GM04503 (cell line): ENCODE measurements at regions not wholly inside any gene's neighbourhood (a gene's known extent, or its start where the extent isn't known, plus 50 kb on each side); places are given as distances from the start of the nearest gene placed in this dataset.
"Not testable (repeated sequence)": the region's sequence is repeated elsewhere in the genome, so short reads cannot be mapped to it uniquely, and the experiment has no call there.

ENCODE experiments used
- DNase-seq: peaks from one replicate; pipeline ENCODE4 v3.0.0-alpha.2; 2012; ENCODE audit warnings: low read depth

GRCh38 chr17:13659051-13659450, 57.3 kb upstream of the HS3ST3A1 start:
- not testable (repeated sequence) for DNase-seq

DNA sequence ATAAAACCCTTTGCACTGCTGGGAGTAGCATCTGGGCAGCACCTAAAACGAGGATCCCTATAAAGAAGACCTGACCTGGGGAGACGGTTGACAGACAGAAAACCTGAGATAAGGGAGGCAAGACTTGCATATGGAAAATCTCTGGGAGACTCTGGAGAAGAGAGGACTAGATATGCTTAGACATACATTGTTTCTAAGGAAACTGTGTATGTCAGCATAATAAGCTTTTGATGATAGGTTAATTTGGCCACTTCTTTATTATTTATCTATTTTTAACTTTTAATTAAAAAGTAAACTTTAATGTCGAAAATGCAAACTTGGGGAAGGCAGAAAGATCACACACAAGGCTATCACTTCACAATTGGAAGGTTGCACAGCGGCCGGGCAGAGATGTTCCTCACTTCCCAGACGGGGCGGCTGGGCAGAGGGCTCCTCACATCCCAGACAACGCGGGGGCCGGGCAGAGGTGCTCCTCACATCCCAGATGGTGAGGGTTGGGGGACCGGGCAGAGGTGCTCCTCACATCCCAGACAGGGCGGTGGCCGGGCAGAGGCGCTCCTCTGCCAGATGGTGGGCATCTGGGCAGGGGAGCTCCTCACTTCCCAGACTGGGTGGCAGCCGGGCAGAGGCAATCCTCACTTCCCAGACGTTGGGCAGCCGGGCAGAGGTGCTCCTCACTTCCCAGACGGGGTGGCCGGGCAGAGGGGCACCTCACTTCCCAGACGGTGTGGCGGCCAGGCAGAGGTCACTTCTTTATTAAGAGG, 64.3 kb upstream of the HS3ST3A1 start:
- DNase-seq: no peak

DNA sequence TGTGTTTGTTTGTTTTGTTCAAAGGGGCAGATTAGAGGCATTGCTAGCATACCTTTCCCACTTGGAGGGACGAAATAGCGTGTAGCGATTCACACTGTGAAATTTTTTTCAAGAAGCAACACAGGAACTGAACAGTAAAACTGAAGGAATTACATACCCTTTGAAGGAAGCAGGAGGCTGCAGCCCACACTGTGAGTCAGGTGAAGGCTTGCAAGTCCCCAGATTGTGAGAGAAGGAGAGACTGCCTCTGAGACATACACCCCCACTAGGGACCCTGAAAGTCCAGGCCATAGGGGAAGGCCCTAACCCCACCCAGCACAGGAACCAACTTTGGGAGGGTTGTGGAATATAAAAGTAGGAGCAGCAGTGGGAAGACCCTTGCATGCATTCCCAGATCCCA, 69.6 kb upstream of the HS3ST3A1 start:
- DNase-seq: no peak

- DNase-seq: no peak
Measured at GRCh38 chr17:13671771-13672170, 70.0 kb upstream of the HS3ST3A1 start.

DNA sequence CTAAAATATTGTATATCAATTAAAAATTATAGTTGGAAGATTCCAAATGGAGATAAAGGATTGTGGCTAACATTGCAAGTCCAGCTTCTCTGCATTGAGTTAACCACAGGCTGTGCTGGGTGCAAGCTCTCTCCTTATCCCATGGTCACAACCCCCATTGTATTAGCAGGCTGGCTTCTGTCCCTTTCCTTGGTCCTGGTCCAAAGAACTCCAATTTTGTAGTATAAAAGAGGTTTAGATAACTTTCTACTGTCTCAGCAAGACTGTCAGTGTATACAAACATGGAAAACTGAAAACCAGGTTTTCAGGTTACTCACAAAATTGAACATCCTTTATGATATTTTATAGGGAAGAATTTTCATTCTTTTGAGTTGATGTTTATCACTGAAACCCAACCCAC, 76.6 kb upstream of the HS3ST3A1 start:
- DNase-seq: no peak

- no peak for DNase-seq
Measured at GRCh38 chr17:13678841-13679240, 77.1 kb upstream of the HS3ST3A1 start.

- no peak for DNase-seq
Measured at GRCh38 chr17:13688716-13689115, 87.0 kb upstream of the HS3ST3A1 start.

- DNase-seq: no peak
Measured at GRCh38 chr17:13690806-13691205, 89.1 kb upstream of the HS3ST3A1 start.

GRCh38 chr17:13694934-13695333, 93.2 kb upstream of the HS3ST3A1 start:
- no peak for DNase-seq

DNA sequence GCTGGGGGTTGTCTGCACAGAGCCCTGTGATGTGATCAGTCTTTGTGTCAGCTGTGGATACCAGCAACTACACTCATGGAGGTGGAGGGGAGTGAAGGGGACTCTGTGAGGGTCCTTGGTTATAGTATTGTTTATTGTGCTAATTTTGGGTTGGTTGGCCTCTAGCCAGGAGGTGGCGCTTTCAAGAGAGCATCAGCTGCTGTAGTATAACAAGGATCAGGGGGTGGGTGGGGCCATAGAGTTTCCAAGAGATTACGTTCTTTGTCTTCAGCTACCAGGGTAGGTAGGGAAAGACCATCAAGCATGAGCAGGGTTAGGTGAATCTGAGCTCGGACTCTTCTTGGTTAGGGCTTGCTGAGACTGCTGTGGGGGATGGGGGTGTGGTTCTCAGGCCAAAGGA, 97.1 kb upstream of the HS3ST3A1 start:
- DNase-seq: no peak

- no peak for DNase-seq
Measured at GRCh38 chr17:13699261-13699660, 97.5 kb upstream of the HS3ST3A1 start.

DNA sequence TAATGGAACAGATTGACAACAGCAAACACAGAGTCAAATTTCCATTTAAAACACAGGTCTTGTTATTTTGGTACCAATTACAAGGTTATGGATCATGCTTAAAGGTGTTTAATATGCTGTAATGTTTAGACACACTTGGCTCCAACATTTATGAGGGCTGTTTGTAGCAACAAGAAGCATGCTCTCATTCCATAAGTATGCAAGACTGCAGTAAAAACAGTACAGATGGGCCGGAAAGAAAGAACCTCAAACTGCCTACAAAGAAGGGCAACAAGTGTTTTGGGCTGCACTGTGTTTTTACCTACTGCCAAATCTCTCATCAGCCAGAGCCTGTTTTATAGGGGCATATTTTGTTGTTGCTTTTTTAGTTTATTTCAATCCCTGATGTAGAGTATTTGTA, 100.5 kb upstream of the HS3ST3A1 start:
- DNase-seq: peak; percentile 41

DNA sequence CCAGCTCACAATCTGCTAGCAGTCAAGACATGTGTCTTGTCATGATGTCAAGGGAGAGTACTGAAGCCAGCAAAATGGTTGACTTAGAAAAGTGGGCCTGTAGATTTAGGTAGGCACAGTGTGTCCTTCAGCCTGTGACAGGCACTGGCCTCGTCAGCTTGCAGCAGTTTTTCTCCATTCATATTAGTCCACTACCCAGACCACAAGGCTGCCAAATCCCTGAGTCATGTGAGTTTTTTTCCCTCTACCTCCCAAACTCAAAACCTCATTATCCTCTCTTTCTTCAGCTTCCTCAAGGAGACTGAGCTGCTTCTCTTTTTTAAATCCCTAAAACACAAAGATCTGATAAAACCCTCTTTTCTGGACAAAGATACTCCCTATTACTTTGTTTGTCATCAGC, 102.6 kb upstream of the HS3ST3A1 start:
- DNase-seq: peak; percentile 55

DNA sequence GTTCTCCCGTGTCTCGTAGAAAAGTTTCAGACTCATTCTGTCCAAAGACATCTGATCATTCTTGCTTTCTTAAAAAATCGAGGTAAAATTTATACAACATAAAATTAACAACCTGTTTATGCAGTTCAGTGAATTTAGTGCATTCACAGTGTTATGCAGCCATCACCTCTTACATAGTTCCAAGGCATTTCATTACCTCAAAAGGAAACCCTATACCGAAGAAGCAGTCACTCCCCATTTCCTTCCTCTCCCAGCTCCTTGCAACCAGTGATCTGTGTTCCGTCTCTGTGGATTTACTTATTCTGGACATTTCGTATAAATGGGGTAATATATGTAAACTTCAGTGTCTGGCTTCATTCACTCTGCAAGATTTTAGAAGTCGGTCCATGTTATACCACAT, 103.5 kb upstream of the HS3ST3A1 start:
- DNase-seq: no peak

- no peak for DNase-seq
Measured at GRCh38 chr17:13721705-13722104, 120.0 kb upstream of the HS3ST3A1 start.

- no peak for DNase-seq
Measured at GRCh38 chr17:13725288-13725990, 123.7 kb upstream of the HS3ST3A1 start.

- DNase-seq: peak; percentile 55
Measured at GRCh38 chr17:13727441-13728171, 125.9 kb upstream of the HS3ST3A1 start.

- no peak for DNase-seq
Measured at GRCh38 chr17:13728781-13729180, 127.1 kb upstream of the HS3ST3A1 start.

DNA sequence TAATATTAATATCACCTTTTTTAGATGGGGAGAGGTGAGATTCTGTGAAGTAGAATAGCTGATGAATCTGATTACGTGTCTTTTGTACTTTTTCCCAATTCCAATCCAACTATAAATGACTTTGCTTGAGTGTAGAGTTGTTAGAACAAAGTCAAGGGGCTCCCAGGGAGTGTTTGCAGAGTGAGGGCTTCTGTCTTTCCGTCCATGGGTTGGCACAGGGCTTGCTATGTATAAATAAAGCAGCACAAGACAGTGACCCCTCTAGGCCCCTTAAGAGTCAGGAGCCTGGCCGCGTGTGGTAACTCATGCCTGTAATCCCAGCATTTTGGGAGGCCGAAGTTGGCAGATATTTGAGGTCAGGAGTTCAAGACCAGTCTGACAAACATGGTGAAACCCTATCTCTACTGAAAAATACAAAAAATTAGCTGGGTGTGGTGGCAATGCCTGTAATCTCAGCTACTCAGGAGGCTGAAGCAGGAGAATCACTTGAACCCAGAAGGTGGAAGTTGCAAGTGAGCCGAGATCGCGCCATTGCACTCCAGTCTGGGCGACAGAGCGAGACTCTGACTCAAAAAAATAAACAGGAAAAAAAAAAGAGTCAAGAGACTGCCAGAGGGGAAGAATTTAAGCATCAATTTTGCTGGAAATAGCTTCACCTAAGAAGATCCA, 127.9 kb upstream of the HS3ST3A1 start:
- DNase-seq: no peak

DNA sequence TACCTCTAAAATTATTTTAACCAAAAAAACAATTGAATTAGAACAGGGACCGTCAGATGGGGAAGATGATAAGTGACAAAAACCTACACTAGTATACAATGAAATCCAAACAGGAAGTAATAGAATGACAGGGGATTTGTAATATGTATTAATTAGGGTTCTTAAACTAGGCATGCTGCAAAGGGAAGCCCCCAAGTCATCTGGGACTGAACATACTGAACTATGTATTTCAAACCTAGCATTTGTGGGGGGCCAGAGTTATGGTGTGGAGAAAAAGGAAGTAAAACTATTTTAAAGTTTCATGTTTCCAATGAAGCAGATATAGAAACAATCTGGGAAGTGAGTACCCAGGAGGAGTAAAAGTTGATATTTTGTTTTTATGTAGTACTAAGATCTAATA, 133.2 kb upstream of the HS3ST3A1 start:
- no peak for DNase-seq

GRCh38 chr17:13735444-13735843, 133.7 kb upstream of the HS3ST3A1 start:
- no peak for DNase-seq

DNA sequence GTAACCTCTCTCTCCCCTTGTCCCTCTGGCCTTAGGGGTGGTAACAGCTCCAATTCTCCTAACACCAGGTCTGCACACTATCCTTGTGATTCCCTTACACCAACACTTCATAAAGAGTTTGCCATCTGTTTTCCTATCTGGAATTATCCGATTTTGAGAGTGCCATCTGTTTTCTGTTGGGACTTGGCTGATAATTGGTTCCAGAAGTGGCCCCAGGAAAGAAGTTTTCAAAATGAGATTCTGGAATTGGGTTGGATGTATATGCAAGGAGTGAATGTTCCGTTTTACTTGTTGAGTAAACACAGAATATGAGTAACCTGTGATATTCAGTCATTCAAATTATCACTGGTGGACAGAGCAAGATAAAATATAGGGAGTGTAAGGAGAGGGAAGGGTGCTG, 134.1 kb upstream of the HS3ST3A1 start:
- DNase-seq: no peak
